Epithelial cell of prostate (primary cell): ENCODE measurements at regions not wholly inside any gene's neighbourhood (a gene's known extent, or its start where the extent isn't known, plus 50 kb on each side); places are given as distances from the start of the nearest gene placed in this dataset.
A peak's percentile ranks its signal among the peaks of the same experiment; 100 is the strongest.

ENCODE experiments used
- DNase-seq: peaks from one replicate; pipeline ENCODE4 v3.0.0-alpha.2; 2011; ENCODE audit warnings: low read depth, low spot score
- H3K27ac ChIP-seq: fragments of 450-650 bp; 2 replicates; pipeline ENCODE4 v1.5.1; 2017; ENCODE audit warnings: mild to moderate bottlenecking

DNA sequence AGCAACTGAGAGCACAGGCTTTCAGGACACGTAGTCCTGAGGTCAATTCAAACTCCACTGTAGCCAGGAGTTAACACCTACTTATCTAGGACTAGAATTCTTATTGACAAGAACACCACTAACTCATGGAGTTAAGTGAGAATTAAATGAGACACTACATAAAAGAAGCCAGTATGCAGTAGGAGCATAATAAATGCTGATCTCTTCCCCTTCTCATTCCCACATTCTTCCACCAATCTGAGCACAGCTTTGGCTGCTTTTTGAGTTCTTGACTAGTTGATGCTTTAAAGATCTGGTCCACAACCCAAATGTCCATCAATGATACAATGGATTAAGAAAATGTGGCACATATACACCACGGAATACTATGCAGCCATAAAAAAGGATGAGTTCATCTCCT lies 55.2 kb downstream of the TTC32 start:
- DNase-seq: no peak
- H3K27ac ChIP-seq: no peak overlapping the region

DNA sequence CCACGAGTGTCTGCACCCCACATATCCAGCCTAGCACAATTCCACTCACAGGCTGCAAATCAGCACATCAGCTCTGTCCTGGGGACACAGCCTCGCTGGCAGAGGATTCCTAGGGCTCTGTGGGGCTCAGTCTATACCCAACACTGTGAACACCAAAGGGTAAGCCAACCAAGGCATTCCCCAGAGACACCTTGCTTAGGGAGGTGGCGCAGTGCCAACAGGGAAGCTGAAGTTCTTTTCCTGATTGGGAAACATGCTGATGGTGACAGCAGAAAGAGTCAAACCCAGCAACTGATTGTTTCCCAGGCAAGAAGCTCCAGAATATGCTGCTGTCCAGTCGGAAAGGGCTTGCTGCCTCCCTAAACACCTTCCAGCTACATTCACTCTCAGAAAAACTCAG lies 55.8 kb downstream of the TTC32 start:
- H3K27ac ChIP-seq: no peak overlapping the region

DNA sequence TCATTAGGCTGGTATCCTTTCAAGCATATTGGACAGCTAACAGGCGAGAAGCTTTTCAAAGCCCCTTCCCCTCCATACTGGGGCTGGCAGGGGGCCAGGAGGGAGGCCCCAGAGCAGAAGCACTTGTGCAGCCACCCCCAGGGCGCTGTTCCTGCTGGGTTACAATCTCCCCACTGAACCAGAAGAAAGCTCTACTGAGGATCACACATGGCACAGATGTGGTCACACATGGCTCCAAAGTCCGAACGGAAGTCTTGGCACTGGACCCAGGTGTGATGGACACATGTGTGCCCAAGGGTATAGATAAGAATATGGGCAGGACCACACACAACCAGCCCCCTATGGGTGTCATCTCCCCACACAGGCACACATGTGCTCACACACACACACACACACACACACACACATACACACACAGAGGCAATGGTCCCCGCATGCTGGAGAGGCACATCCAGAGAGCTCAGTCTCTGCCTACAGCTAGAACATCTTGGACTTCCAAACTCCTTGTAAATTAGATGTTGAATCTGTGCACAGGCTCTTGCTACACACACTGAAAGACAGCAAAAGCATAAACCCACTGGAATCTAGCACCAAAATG lies 56.4 kb downstream of the TTC32 start:
- no peak for DNase-seq
- no peak overlapping the region for H3K27ac ChIP-seq

More for the DNA sequence above, 55.8 kb downstream of the TTC32 start:
- DNase-seq: no peak

DNA sequence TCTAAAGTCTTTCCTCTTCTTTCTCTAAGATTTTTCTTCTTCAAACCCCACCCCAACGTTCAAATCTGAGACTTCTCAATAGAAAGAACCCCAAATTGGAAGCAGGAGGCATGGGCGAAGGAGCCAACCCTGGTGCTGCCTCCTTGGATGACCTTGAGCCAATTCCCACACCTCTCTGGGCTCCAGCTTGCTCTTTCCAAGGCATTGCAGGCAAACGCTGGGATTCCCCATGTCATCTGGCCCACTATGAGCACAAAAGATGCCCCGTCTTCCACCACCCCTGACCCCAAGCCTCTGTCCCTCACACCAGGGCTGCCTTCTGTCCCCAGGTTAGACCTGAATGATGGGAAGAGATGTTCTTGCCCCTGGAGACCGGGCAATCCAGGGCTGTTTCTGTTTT lies 57.0 kb downstream of the TTC32 start:
- H3K27ac ChIP-seq: no peak overlapping the region
- DNase-seq: no peak

DNA sequence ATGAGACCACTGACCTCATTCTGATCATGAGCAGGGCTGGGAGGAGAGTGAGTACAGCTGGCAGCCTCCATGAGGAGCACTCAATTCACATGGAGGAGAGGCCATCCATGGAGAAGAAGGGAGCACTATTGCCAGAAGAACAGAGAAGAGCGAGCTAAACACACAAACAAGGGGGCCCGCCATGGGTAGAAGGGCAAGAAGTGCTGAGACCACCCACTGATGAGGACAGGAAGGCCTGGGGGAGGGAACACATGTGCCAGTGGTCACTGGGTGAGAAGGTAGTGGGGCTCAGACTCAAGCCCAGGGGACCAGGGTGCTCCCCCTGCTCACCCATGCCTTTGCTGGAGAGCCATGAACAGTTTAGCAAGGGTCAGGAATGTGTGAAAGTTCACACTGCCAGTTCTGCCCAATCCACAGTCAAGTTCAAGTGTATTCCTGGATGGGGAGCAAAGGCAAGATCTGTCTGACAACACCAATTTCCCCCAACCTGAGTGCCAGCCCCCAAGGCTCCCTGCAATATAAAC lies 57.7 kb downstream of the TTC32 start:
- DNase-seq: no peak
- no peak overlapping the region for H3K27ac ChIP-seq

DNA sequence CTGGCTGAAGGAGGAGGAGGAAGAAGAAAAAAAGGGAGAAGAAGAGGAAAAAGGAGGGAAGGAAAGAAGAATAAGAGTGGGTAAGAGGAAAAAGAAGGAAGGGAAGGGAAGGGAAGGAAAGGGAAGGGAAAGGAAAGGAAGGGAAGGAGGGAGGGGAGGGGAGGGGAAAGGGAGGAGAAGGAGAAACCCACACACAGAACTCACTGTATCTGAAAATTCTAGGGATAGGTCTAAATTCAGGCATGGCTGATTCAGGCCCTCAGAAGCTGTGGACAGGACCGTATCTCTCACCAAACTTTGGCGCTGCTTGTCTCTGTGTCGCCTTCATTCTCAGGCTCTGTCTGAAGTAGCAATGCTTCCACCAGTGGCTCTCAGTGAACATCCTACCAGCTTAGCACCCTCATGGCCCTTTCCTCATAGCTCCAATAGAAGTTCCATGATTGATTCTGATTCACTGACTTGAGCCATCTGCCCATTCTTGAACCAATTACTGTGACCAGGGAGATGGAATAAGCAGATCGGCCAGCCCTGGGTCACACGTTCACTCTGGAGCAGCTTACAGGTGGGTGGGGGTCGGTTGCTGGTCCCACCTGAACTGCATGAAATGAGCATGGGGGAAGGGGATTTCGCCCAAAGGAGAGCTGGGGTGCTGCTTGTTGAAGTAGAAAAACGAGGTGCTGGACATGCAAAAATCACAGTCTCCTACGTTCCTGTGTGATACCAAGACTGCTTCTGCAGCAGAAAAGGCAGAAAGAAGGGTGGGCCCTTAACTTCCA lies 59.7 kb downstream of the TTC32 start:
- H3K27ac ChIP-seq: no peak overlapping the region
- DNase-seq: no peak

DNA sequence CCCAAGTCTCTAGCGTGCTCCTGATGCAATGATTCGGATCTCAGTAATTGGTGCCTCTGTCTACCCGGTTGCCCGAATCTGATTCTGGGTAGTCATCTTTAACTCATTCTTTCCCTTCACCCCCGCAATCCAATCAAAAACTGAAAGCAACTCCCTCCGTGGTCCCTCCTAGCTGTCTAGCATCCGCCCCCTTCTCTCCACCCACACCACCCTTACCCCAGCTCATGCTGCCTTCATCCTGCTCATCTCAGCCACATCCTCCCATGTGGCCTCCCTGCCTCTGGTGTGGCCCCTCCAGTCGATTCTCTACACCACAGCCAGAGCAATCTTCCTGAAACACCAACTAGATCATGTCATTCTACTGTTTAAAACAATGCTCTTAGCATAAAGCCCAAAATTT lies 62.3 kb downstream of the TTC32 start:
- no peak overlapping the region for H3K27ac ChIP-seq
- no peak for DNase-seq

DNA sequence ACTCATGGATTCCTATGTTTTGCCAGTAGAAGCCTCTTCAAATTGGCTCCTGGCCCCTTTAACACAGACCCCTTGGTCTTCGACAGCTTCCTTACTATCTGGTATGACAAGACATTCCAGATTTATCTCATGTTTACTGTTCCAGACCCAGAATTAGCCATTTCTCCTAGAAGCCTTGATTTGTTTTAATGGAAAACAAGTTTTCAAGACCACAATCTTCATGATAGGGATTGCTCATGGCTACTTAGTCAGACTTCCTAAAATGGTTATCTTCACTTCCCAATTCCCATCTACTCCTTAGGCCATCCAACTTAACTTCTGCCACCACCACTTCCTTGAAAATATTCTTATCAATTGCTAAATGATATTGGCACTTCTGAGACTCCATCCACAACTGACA lies 63.2 kb downstream of the TTC32 start:
- no peak for DNase-seq
- H3K27ac ChIP-seq: no peak overlapping the region

DNA sequence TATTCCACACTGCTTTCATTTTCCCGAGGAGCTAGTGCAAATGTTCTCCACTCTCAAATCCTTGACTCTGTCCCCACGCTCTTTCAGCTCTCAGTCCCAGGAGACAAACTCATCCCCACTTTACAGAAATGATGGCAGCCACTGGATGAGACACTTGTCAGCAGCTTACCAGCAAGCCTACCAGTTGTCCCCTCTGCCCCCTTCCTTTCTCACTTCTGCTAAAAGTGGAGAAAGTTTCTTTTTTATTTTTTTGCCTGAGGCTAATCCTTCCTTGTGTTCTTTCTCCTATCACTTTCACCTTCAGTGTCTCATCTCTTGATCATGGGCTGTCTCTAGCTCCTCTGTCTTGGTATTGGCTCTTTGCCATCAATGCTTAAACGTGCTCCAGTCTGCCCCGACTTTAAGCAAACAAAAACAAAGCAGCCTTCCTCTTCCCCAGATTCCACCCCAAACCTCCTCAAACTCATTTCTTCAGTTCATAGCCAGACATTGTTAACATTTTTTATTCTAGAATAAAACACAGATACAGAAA lies 64.5 kb downstream of the TTC32 start:
- DNase-seq: no peak
- H3K27ac ChIP-seq: no peak overlapping the region

DNA sequence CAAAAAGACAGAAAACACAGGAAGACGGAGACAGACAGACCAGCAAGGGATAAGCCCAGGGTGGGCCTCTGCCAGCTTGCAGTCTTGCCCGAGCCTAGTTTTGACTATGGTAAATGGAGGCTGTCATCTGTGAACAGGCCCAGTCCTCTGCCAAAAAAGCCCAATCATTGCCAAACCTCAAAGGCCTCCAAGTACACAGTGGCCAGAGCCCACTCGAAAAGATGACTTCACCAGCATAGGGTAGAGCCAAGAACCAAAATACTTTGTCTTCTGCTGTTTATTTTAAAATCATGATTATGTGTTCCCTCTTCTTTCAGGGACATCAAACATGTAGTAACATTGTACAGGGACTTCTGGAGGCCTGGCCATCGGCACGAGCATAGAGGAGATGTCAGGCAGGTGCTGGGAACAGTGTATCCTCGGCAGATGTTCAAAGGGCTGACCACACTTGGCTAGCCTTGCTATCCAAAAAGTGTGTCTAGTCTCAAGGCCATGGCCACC lies 66.0 kb downstream of the TTC32 start:
- no peak overlapping the region for H3K27ac ChIP-seq
- DNase-seq: no peak

DNA sequence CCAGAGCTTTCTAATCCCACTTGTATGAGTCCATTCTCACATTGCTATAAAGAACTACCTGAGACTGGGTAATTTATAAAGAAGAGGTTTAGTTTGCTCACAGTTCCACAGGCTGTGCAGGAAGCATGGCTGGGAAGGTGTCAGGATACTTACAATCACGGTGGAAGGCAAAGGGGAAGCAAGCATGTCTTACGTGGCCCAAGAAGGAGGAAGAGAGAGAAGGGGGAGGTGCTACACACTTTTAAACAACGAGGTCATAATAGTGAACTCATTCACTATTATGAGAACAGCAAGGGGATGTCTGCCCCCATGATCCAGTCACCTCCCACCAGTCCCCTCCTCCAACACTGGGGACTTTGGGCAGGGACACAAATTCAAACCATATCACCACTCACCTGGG lies 67.8 kb downstream of the TTC32 start:
- no peak for DNase-seq
- no peak overlapping the region for H3K27ac ChIP-seq

DNA sequence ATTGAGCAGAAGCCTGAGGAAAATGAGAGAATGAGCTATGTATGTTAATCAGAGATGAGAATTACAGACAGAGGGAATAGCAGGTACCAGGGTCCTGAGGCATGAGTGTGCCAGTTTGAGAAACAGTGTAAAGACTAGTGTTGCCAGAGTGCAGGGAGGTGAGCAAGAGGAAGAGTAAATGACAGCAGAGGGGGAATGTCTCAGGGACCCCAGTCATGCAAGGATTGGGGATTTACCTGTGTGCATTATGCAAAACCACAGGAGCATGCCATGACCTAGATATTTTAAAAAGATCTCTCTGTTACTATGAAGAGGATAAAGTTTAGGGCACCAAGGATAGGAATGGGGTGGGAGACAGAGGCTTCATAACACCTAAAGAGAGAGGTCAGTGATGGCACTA lies 72.1 kb downstream of the TTC32 start:
- H3K27ac ChIP-seq: no peak overlapping the region
- no peak for DNase-seq

DNA sequence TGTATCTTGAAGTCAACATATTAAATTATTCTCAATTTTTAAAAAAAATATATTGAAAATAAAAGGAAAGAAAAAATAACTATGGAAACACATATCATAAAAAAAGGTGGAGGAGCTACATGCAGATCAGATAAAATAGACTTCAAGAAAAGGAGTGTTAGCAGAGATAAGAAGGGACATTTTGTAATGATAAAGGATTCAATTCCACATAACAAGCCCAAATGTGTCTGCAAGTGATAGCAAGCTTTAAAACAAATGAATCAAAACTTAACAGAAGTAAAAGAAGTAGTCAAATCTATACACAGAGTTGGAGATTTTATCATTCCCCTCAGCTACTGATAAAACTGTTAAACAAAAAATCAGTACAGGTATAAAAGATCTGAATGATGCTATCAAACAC lies 74.9 kb downstream of the TTC32 start:
- H3K27ac ChIP-seq: no peak overlapping the region
- no peak for DNase-seq

DNA sequence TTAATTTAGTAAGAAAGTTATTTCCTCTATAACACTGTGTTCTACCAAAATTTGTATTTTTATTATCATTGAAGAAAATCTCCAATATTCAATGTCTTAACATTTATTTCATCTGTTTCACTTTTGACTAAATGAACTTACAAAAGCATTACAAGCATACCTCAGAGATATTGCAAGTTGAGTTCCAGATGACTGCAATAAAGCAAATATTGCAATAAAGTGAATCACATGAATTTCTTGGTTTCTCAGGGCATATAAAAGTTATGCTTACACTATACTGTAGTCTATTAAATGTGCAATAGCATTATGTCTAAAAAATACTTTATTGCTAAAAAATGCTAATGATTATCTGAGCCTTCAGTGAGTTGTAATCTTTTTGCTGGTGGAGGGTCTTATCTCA lies 78.3 kb downstream of the TTC32 start:
- DNase-seq: no peak
- no peak overlapping the region for H3K27ac ChIP-seq

DNA sequence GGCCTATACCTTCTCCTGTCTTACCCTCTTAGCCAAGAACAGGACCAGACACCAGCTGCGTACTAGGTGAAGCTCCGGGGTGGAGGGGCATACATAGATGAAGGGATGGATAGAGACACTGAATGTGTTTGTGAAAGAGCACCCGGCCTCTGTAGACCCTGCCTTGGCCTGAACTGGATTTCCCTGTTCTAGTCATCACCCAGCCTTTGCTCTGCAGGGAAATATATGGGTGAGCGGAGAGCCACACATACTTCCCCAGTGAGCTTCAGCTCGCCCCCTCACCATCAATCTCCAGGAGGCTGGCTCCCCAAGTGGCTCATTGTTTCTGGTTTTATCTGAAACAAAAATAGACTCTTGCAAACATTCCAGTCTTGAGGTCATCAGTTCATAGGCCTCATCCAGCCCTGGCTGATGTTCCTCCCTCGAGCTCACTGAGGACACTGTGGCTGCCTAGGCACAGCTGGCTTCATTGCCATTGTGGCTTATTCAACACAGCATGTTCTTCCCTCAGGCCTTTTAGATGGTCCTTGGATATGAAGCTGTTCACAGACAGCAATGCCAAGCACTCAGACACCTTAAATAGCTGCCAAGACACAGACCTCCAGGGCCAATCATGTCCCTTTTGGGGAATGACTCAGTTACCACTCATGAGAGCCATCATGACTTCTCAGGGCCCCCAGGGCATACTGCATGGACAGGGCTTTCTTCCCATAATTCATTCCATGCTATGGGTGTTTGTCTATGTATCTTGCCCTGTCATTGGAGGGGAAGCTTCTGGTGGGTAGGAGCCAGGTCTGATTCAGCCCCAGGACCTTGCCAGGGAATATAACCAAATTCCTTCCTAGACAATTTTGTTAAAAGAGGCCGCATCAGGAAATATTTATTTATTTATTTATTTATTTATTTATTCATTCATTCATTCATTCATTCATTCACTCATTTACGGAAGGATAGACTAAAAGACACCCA lies 82.4 kb downstream of the TTC32 start:
- peak; percentile 87 for DNase-seq
- H3K27ac ChIP-seq: no peak overlapping the region

DNA sequence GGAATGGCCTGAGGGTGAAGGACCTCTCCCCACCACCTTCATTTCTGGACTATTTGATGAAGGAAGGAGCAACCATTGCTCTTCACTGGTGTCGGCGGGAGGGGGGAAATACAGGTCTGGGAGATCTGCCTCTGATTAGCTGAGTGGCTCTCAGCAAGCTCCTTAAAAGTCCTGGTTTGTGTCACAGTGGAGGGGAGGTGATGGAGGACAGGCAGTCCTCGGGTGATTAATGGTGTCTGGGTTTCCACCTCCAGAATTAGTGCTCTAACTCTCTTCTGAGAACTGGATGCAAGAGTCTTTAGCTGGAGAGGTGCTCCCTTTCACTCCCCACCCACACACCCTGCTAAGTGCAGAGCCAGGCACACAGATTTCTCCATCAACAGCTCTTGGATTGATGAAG lies 83.2 kb downstream of the TTC32 start:
- no peak for DNase-seq
- no peak overlapping the region for H3K27ac ChIP-seq

DNA sequence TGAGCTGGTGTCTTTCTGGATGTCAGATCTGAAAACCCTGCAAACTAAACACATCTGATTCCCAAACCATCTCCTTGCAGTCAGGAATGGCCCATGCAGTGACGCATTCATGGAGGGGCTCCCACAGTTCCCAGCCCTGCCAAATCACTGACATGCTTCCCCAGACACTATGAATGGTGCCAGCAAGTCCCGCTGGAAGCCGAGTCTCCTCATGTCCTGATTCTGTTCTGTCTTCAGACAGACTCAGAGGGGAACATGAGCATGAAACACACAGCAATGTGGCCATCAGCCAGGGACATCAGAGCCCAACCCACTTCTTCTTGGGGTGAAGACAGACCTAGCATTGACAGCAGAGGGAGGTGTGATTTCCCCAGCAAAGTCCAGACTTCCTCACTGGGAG lies 83.7 kb downstream of the TTC32 start:
- no peak overlapping the region for H3K27ac ChIP-seq
- no peak for DNase-seq

DNA sequence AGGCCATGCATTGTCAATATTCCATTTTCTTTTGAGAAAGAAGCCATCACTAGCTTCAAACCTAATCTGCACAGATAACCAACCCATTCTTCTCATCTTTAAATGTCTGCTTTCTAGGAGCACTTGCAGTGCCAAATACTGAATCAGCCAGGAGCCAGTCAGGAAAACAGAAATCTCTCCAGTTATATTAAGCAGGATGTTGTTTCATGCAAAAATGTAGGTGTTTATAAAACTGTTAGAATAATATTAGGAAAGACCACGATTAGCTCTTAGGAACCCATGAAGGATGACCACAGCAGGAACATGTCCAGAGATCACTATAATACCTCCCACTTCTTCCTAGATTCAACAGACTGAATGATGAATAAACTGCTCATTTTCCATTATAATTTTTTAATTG lies 86.0 kb downstream of the TTC32 start:
- no peak for DNase-seq
- H3K27ac ChIP-seq: no peak overlapping the region

DNA sequence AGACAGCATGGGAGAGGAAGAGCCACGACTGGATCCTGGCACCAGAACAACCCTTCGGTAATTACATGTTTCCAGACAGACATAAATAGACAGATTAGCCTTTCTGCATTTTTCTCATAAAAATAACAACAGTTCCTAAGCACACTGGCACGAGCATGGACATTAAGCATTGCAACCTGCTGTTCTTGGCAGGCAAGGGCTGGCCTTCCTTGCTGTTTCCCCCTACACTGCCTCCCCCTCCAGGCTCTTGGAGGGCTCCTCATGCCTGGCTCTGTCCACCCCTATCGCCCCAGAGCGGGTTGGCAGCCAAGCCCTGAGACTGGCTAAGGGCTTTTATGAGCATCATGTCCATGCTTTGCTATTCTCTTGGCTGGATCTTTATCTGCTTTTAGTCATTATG lies 89.6 kb downstream of the TTC32 start:
- no peak overlapping the region for H3K27ac ChIP-seq
- DNase-seq: no peak

DNA sequence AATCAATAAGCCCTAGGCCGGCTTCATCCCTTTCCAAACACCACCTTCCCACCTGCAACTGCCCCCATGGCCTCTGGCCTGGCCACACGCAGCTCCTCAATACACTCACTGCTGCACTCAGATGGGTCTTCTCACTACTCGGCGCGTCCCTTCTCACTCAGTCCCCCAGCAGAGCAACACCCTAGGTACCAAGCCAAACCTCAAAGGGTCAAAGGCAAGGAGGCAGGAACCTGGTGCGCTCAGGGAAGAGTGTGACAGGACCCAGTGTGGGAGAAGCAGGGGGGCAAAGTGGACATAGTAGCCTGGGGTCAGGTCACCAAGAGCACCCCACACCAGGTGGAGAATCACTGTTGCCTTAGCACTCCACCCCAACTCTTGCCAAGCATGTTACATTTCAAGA lies 90.6 kb downstream of the TTC32 start:
- DNase-seq: no peak
- H3K27ac ChIP-seq: no peak overlapping the region
